Lower leg skin (tissue), 3 donors: ENCODE measurements at regions not wholly inside any gene's neighbourhood (a gene's known extent, or its start where the extent isn't known, plus 50 kb on each side); places are given as distances from the start of the nearest gene placed in this dataset.

Source experiments
- CTCF ChIP-seq, 3 donors: fragments of 450-650 bp; IDR thresholded peaks; one replicate each; pipeline ENCODE4 v1.5.1; 2016; ENCODE audit warnings: antibody characterized with exemption in 3 of 3, mild to moderate bottlenecking in 3 of 3, moderate library complexity in 2 of 3
- POLR2A ChIP-seq, 2 donors: fragments of 450-650 bp; IDR thresholded peaks; one replicate each; pipeline ENCODE4 v1.6.1; 2016 to 2017; ENCODE audit warnings: antibody characterized with exemption in 2 of 2, mild to moderate bottlenecking in 1 of 2, moderate library complexity in 1 of 2

GRCh38 chr1:116291024-116291423 is 82.0 kb upstream of the ATP1A1 start:
- TF ChIP-seq CTCF (IDR thresholded peaks at IDR 0.05) (no peak), POLR2A (IDR thresholded peaks at IDR 0.05) (no peak)
